ENCODE measurements at regions not wholly inside any gene's neighbourhood (a gene's known extent, or its start where the extent isn't known, plus 50 kb on each side); places are given as distances from the start of the nearest gene placed in this dataset.

DNA sequence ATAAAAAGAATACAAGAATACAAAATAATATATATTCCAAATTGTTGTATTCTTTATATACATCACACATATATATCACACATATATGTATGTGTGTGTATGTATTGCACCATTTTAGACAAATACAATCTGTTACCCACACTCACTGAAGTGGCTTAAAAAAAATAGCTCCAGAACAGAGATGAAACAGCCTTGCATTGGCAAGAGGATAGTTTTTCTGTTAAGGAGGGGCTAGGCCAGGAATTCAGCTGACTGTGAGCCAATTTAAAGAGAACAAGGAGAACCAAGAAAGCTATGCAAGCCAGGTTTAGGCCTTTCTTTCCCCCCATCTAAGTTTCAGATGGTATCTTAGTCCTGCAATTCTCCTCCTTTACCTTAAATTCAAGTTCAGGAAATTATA lies 257.5 kb downstream of the MZT1 start:
- TF ChIP-seq TBL1XR1 (IDR thresholded peaks at IDR 0.05; ENCODE audit: low read depth, low read length) = no peak
- TF ChIP-seq, protein P1, sequence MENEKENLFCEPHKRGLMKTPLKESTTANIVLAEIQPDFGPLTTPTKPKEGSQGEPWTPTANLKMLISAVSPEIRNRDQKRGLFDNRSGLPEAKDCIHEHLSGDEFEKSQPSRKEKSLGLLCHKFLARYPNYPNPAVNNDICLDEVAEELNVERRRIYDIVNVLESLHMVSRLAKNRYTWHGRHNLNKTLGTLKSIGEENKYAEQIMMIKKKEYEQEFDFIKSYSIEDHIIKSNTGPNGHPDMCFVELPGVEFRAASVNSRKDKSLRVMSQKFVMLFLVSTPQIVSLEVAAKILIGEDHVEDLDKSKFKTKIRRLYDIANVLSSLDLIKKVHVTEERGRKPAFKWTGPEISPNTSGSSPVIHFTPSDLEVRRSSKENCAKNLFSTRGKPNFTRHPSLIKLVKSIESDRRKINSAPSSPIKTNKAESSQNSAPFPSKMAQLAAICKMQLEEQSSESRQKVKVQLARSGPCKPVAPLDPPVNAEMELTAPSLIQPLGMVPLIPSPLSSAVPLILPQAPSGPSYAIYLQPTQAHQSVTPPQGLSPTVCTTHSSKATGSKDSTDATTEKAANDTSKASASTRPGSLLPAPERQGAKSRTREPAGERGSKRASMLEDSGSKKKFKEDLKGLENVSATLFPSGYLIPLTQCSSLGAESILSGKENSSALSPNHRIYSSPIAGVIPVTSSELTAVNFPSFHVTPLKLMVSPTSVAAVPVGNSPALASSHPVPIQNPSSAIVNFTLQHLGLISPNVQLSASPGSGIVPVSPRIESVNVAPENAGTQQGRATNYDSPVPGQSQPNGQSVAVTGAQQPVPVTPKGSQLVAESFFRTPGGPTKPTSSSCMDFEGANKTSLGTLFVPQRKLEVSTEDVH (IDR thresholded peaks at IDR 0.05; ENCODE audit: low read depth, partially characterized antibody) = no peak
- no peak for TF ChIP-seq YY1 (IDR thresholded peaks at IDR 0.05; ENCODE audit: low read depth, low read length)
- no peak for TF ChIP-seq SMC3 (IDR thresholded peaks at IDR 0.05; ENCODE audit: borderline replicate concordance, low read length)
- TF ChIP-seq BMI1 (IDR thresholded peaks at IDR 0.05; ENCODE audit: borderline replicate concordance) = no peak
- TF ChIP-seq, protein P2, sequence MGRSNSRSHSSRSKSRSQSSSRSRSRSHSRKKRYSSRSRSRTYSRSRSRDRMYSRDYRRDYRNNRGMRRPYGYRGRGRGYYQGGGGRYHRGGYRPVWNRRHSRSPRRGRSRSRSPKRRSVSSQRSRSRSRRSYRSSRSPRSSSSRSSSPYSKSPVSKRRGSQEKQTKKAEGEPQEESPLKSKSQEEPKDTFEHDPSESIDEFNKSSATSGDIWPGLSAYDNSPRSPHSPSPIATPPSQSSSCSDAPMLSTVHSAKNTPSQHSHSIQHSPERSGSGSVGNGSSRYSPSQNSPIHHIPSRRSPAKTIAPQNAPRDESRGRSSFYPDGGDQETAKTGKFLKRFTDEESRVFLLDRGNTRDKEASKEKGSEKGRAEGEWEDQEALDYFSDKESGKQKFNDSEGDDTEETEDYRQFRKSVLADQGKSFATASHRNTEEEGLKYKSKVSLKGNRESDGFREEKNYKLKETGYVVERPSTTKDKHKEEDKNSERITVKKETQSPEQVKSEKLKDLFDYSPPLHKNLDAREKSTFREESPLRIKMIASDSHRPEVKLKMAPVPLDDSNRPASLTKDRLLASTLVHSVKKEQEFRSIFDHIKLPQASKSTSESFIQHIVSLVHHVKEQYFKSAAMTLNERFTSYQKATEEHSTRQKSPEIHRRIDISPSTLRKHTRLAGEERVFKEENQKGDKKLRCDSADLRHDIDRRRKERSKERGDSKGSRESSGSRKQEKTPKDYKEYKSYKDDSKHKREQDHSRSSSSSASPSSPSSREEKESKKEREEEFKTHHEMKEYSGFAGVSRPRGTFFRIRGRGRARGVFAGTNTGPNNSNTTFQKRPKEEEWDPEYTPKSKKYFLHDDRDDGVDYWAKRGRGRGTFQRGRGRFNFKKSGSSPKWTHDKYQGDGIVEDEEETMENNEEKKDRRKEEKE (IDR thresholded peaks at IDR 0.05) = no peak
- no peak overlapping the region for H3K9ac ChIP-seq (ENCODE audit: control insufficient read depth, insufficient read depth, low read length)
- POLR2A ChIA-PET = no interaction called here
- no TSS peak for BruUV-seq (replicated peaks)
- in situ Hi-C loops (cut with MboI) = no loop called here
- H4K20me1 ChIP-seq (ENCODE audit: control insufficient read depth, insufficient read depth) = no peaks in the 10 kb centered on the region
- no peaks in the 10 kb centered on the region; a peak in 1 of 4 replicates for H3K27me3 ChIP-seq (replicated peaks in 1 of 2; ENCODE audit: control insufficient read depth in 2 of 2, insufficient read depth in 2 of 2, low read length in 1 of 2)
- no peak overlapping the region for H3K4me2 ChIP-seq (ENCODE audit: control insufficient read depth, insufficient read depth)
- no peak overlapping the region for H3K27ac ChIP-seq (ENCODE audit: control insufficient read depth, insufficient read depth)
- FAIRE-seq (no peak), DNase-seq (ENCODE audit: low read depth, low spot score) (no peak), ATAC-seq (no peak)
- intact Hi-C loops (cut with micrococcal nuclease; ENCODE audit: unreplicated experiment) = no loop called here
- no peak overlapping the region for H2AFZ ChIP-seq (ENCODE audit: control insufficient read depth, low read depth, low read length)
- CTCF ChIA-PET = no interaction called here
- H3K9me3 ChIP-seq (replicated peaks; ENCODE audit: control insufficient read depth, insufficient read depth, low read length) = no peaks in the 10 kb centered on the region
- H3K79me2 ChIP-seq (ENCODE audit: control insufficient read depth, insufficient read depth, low read length) = no peaks in the 10 kb centered on the region
- H3K36me3 ChIP-seq (ENCODE audit: control insufficient read depth in 2 of 2, insufficient read depth in 2 of 2, low read length in 1 of 2) = no peaks in the 10 kb centered on the region
- no peaks in the 10 kb centered on the region for H3K4me1 ChIP-seq (ENCODE audit: control insufficient read depth, insufficient read depth, low read length)
- no peak overlapping the region for H3K4me3 ChIP-seq
- RAD21 ChIA-PET (ENCODE audit: unreplicated experiment) = no interaction called here
- SMC1A ChIA-PET (ENCODE audit: uncharacterized antibody, unreplicated experiment) = no interaction called here
